ENCODE measurements at regions not wholly inside any gene's neighbourhood (a gene's known extent, or its start where the extent isn't known, plus 50 kb on each side); places are given as distances from the start of the nearest gene placed in this dataset.

GRCh38 chr16:85400305-85401205 lies 212.6 kb upstream of the GSE1 start:
- no peak overlapping the region for H2AK5ac ChIP-seq (ENCODE audit: insufficient read length, low read length)
- no peak overlapping the region for H2BK20ac ChIP-seq (ENCODE audit: low read depth, low read length, poor library complexity, severe bottlenecking)
- no peak overlapping the region for H3K14ac ChIP-seq (ENCODE audit: insufficient read depth, low read length)
- H4K5ac ChIP-seq (ENCODE audit: insufficient read length, low read depth, low read length) = no peak overlapping the region
- no peaks in the 10 kb centered on the region for H3K9me3 ChIP-seq (ENCODE audit: control insufficient read depth, low read depth, low read length)
- no peak overlapping the region for H3K9ac ChIP-seq (ENCODE audit: extremely low read depth, insufficient read length, low read length)
- H2BK12ac ChIP-seq (ENCODE audit: insufficient read length, low read depth, low read length) = no peak overlapping the region
- H3K36me3 Mint-ChIP-seq (ENCODE audit: insufficient read depth in 1 of 3, low read depth in 3 of 3) = no peaks in the 10 kb centered on the region
- H2BK15ac ChIP-seq (ENCODE audit: low read depth, low read length) = no peak overlapping the region
- no peaks in the 10 kb centered on the region for H3K9me3 Mint-ChIP-seq
- H4K20me1 ChIP-seq (ENCODE audit: control insufficient read depth, insufficient read depth, insufficient read length) = no peaks in the 10 kb centered on the region
- no peaks in the 10 kb centered on the region for H3K27me3 ChIP-seq (ENCODE audit: insufficient read depth, low read length)
- H3K4me1 Mint-ChIP-seq = peaks cover 33 to 34% of the 10 kb centered on the region in 2 experiments
- no peak overlapping the region for H2BK120ac ChIP-seq (ENCODE audit: low read depth, low read length, poor library complexity, severe bottlenecking)
- no peak overlapping the region for H3K18ac ChIP-seq (ENCODE audit: insufficient read length, low read depth, low read length)
- no peak overlapping the region for H3K27ac ChIP-seq (ENCODE audit: insufficient read length, low read depth, low read length)
- H3K23me2 ChIP-seq (ENCODE audit: insufficient read length, low read depth, low read length, poor library complexity, severe bottlenecking) = no peaks in the 10 kb centered on the region
- H3T11ph ChIP-seq (ENCODE audit: low read length) = no peak overlapping the region
- peaks cover 6% of the 10 kb centered on the region for H3K27me3 Mint-ChIP-seq (ENCODE audit: low read depth)
- H3K4me2 ChIP-seq (ENCODE audit: insufficient read depth, insufficient read length, low read length) = no peak overlapping the region
- no peak overlapping the region for H4K91ac ChIP-seq (ENCODE audit: insufficient read length, low read depth, low read length)
- DNase-seq = no peak
- WGBS (ENCODE audit: extremely low coverage, insufficient read length, low lambda C conversion rate) = no CpG with 5 or more reads among the region's 25 CpGs
- H3K79me2 ChIP-seq (ENCODE audit: insufficient read depth, low read length) = no peaks in the 10 kb centered on the region
- H3K4me3 Mint-ChIP-seq = no peak overlapping the region
- no peak overlapping the region for H2AFZ ChIP-seq (ENCODE audit: low read length)
- H3K56ac ChIP-seq (ENCODE audit: insufficient read length, low read depth, low read length) = no peak overlapping the region
- no peak overlapping the region for H4K8ac ChIP-seq (replicated peaks; ENCODE audit: insufficient read length, low read depth, low read length)
- peaks cover 12% of the 10 kb centered on the region; the same call in 1 of the 2 replicates for H3K4me1 ChIP-seq (ENCODE audit: insufficient read depth, low read length)
- H3K79me1 ChIP-seq (ENCODE audit: insufficient read depth, low read depth, low read length, poor library complexity, severe bottlenecking) = no peaks in the 10 kb centered on the region
- H3K23ac ChIP-seq (ENCODE audit: insufficient read length, low read depth, low read length) = no peak overlapping the region
- TF ChIP-seq CTCF (conservative IDR thresholded peaks at IDR 0.05) = no peak
- no peak overlapping the region for H3K4ac ChIP-seq (ENCODE audit: low read depth, low read length)
- no peak overlapping the region for H2BK5ac ChIP-seq (ENCODE audit: insufficient read length, low read length)
- H3K27ac Mint-ChIP-seq = no peak overlapping the region

All from H9 (cell line).